ENCODE measurements at regions not wholly inside any gene's neighbourhood (a gene's known extent, or its start where the extent isn't known, plus 50 kb on each side); places are given as distances from the start of the nearest gene placed in this dataset.

DNA sequence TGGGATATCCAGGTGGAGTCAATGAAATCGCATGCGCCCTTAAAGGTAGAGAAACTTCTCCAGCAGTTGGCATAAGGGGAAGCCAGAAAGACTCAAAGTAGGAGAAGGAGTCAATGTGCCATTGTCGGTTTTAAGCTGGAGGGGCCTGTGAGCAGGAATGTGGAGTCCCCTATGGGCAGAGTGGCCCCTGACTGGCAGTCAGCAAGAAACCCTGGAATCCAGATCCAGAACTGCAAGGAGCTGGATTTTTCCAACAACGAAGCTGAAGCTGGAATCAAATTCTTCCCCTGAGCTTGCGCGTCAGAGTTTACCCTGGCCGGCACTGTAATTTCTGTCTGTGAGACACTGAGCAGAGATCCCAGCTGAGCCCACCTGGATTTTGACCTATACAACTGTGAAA, 315.0 kb downstream of the DHX35 start:
- Histone ChIP-seq H3K27me3 (no peaks in the 10 kb centered on the region), H3K4me3 (no peak overlapping the region), H3K36me3 (no peaks in the 10 kb centered on the region), H3K27ac (no peak overlapping the region), H3K9me3 (no peaks in the 10 kb centered on the region), H3K4me1 (peaks cover 22% of the 10 kb centered on the region)
- 75% methylated on average over 7 of the region's 7 CpGs for WGBS
- TF ChIP-seq EP300 (IDR thresholded peaks at IDR 0.05) (no peak), POLR2AphosphoS5 (IDR thresholded peaks at IDR 0.05) (no peak), POLR2A (IDR thresholded peaks at IDR 0.05) (no peak)
- TF ChIP-seq, protein P1, sequence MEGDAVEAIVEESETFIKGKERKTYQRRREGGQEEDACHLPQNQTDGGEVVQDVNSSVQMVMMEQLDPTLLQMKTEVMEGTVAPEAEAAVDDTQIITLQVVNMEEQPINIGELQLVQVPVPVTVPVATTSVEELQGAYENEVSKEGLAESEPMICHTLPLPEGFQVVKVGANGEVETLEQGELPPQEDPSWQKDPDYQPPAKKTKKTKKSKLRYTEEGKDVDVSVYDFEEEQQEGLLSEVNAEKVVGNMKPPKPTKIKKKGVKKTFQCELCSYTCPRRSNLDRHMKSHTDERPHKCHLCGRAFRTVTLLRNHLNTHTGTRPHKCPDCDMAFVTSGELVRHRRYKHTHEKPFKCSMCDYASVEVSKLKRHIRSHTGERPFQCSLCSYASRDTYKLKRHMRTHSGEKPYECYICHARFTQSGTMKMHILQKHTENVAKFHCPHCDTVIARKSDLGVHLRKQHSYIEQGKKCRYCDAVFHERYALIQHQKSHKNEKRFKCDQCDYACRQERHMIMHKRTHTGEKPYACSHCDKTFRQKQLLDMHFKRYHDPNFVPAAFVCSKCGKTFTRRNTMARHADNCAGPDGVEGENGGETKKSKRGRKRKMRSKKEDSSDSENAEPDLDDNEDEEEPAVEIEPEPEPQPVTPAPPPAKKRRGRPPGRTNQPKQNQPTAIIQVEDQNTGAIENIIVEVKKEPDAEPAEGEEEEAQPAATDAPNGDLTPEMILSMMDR (IDR thresholded peaks at IDR 0.05): no peak
- DNase-seq (ENCODE audit: low spot score in 2 of 2): no peak

- Histone ChIP-seq H3K9me3 (no peaks in the 10 kb centered on the region), H3K4me3 (no peak overlapping the region), H3K27me3 (no peaks in the 10 kb centered on the region), H3K4me1 (peaks cover 43% of the 10 kb centered on the region), H3K27ac (peak overlapping the region; percentile 45), H3K36me3 (no peaks in the 10 kb centered on the region)
- WGBS: 43% methylated on average over 8 of the region's 10 CpGs
- no peak for DNase-seq (ENCODE audit: low spot score in 2 of 2)
- no peak for TF ChIP-seq POLR2AphosphoS5 (IDR thresholded peaks at IDR 0.05)
- no peak for TF ChIP-seq EP300 (IDR thresholded peaks at IDR 0.05)
- TF ChIP-seq, protein P1 (IDR thresholded peaks at IDR 0.05): no peak
- no peak for TF ChIP-seq POLR2A (IDR thresholded peaks at IDR 0.05)
Observed at GRCh38 chr20:39270837-39271604, 308.9 kb downstream of the DHX35 start.

GRCh38 chr20:39269493-39270217, 307.5 kb downstream of the DHX35 start:
- H3K27ac ChIP-seq: no peak overlapping the region
- no peak for TF ChIP-seq POLR2AphosphoS5 (IDR thresholded peaks at IDR 0.05)
- no peak for TF ChIP-seq POLR2A (IDR thresholded peaks at IDR 0.05)
- TF ChIP-seq, protein P1 (IDR thresholded peaks at IDR 0.05): no peak
- TF ChIP-seq EP300 (IDR thresholded peaks at IDR 0.05): no peak
- no peaks in the 10 kb centered on the region for H3K9me3 ChIP-seq
- no peak for DNase-seq (ENCODE audit: low spot score in 2 of 2)
- WGBS: 21% methylated on average over 1 of the region's 1 CpG
- H3K36me3 ChIP-seq: no peaks in the 10 kb centered on the region
- peaks cover 46% of the 10 kb centered on the region for H3K4me1 ChIP-seq
- no peaks in the 10 kb centered on the region for H3K27me3 ChIP-seq
- no peak overlapping the region for H3K4me3 ChIP-seq

DNA sequence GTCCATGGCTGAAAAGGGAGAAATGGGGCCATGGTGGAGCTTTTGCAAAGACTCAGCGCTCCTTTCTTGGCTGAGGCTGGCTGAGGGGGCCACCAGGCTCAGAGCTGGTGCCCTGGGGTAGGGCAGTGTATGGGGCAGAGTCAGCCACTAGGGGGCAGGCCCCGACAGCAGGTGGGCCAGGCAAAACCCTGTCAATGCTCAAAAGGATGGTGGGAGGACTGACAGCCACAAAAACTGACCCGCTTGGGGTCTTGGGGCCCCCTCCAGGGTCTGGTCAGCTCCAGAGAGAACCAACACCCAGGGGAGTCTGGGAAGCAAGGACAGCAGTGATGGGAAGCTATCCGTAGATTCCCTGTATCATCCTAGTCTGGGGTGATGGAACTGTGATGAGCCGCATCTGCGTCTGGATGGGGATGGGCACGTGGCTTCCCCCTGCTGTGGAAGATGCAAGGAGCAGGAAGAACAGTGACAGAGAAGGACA, 306.9 kb downstream of the DHX35 start:
- no peak overlapping the region for H3K4me3 ChIP-seq
- WGBS: 43% methylated on average over 7 of the region's 7 CpGs
- peak in 1 of 2 donors; percentile 70 for DNase-seq (ENCODE audit: low spot score in 2 of 2)
- H3K27me3 ChIP-seq: no peaks in the 10 kb centered on the region
- no peaks in the 10 kb centered on the region for H3K9me3 ChIP-seq
- H3K4me1 ChIP-seq: peaks cover 48% of the 10 kb centered on the region
- H3K36me3 ChIP-seq: no peaks in the 10 kb centered on the region
- TF ChIP-seq POLR2A (IDR thresholded peaks at IDR 0.05) (no peak), EP300 (IDR thresholded peaks at IDR 0.05) (no peak), POLR2AphosphoS5 (IDR thresholded peaks at IDR 0.05) (no peak)
- TF ChIP-seq, protein P1 (IDR thresholded peaks at IDR 0.05): peak; percentile 51 to 84
- no peak overlapping the region for H3K27ac ChIP-seq

GRCh38 chr20:39268491-39268951, 306.4 kb downstream of the DHX35 start:
- H3K27me3 ChIP-seq: no peaks in the 10 kb centered on the region
- DNase-seq (ENCODE audit: low spot score in 2 of 2): no peak
- peaks cover 46% of the 10 kb centered on the region for H3K4me1 ChIP-seq
- TF ChIP-seq POLR2AphosphoS5 (IDR thresholded peaks at IDR 0.05): no peak
- no peak for TF ChIP-seq POLR2A (IDR thresholded peaks at IDR 0.05)
- no peak for TF ChIP-seq EP300 (IDR thresholded peaks at IDR 0.05)
- TF ChIP-seq, protein P1 (IDR thresholded peaks at IDR 0.05): no peak
- H3K36me3 ChIP-seq: no peaks in the 10 kb centered on the region
- H3K4me3 ChIP-seq: no peak overlapping the region
- WGBS: 69% methylated on average over 8 of the region's 9 CpGs
- H3K27ac ChIP-seq: no peak overlapping the region
- no peaks in the 10 kb centered on the region for H3K9me3 ChIP-seq
